Frontal cortex (tissue), 3 donors: ENCODE measurements at regions not wholly inside any gene's neighbourhood (a gene's known extent, or its start where the extent isn't known, plus 50 kb on each side); places are given as distances from the start of the nearest gene placed in this dataset.
A peak's percentile ranks its signal among the peaks of the same experiment; 100 is the strongest.

ENCODE experiments used
- DNase-seq, 2 donors: peaks; one replicate each; pipeline ENCODE4 v3.0.0; 2012; ENCODE audit warnings: low spot score in 2 of 2
- FAIRE-seq: peaks from 2 replicates; lab custom pipeline; 2012; peaks lifted over from hg19 to GRCh38; lab: Jason Lieb, UNC
- donor health status: control.
- donor health status: control.
- donor health status: control.

DNA sequence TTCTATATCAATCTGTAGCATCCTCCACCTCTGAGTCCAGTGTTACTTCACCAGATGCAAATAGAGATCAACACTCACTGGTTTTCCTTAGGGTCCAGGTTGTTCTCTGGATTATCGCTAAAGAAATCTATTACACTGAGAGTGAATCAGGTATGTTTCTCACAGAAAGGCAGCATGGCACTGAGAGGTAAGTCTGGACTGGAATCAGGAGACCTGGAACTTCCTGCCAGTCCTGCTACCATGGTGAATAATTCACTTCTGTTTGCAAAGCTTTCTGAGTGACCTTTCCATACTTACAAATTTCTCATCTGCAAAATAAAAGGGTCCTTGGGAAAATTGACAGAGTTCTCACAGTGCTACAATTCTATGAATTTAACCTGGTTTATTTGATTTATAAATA is 1583.3 kb downstream of the MRPL39 start:
- FAIRE-seq (no peak), DNase-seq (no peak)

DNA sequence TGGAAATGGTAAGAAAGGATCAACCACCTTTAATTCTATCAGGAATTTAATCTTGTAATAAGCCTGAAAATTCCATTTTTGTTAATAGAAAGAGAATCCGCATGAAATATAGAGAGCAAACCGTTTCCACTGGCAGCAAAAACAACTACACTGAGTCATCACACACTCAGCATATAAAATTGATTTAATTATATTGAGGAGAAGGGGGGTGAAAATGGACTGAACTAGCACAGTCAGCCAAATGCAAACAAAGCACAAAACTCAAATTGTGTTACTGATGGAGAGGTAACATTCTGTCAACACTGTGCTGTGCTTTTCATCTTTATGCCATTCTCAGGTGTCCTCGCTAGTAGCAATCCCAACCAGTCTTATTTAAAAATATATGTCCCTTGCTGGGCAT is 1583.9 kb downstream of the MRPL39 start:
- DNase-seq (no peak), FAIRE-seq (no peak)

DNA sequence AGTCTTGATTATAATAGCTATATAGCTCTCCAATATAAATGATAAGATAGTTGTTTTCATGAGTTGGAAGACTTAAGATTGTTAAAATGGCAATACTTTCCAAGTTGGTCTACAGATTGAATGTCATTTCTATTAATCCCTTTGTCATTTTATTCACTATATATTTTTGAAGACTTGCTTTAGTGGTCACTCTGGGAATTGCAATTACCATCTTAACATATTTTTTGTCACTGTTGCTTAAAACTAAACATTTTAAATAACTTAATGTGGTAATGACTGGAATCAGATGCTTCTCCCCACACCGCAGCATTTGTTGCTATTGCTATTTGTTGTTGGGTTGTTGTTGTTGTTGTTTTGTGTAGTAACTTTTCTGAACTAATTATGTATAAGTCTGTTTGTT is 1592.9 kb downstream of the MRPL39 start:
- DNase-seq, result no peak
- no peak for FAIRE-seq

DNA sequence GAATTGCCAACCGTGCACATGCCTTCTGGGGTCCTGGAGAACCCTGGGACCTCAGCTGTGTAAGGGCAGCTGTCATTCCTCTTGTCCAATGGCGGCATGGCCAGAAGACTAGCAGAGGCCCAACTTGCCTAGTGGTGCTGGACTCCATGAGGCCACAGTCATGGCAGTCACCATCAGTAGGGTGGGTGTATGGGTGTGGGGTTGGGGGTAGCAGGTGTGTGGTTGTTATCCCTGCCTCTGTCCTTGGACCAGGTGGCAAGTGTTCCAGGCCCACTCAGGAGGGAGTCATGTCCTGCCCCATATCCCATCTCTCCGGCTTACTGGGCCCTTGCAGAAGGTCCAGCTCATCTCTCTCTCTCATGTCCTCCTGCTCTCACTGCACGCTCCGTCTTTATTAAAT is 1596.2 kb downstream of the MRPL39 start:
- DNase-seq (no peak), FAIRE-seq (no peak)

DNA sequence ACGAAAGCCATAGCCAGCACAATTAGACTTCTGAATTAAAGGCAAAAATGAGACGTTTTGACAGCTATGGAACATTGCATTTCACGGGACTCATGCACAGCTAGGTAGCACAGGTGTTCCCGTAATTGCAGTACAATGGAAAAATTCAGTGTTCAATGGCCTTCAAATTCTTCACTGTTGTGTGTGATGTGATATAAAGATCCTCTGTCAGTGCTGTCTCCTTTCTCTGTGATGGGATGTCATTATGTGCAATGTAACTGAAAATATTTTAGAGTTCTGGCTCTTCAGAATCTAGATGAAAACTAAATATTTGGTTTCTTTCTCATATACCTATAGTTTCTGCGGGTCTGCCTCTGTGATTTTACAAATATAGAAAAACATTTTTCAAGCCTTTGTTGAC is 1599.7 kb downstream of the MRPL39 start:
- DNase-seq (no peak), FAIRE-seq (no peak)

DNA sequence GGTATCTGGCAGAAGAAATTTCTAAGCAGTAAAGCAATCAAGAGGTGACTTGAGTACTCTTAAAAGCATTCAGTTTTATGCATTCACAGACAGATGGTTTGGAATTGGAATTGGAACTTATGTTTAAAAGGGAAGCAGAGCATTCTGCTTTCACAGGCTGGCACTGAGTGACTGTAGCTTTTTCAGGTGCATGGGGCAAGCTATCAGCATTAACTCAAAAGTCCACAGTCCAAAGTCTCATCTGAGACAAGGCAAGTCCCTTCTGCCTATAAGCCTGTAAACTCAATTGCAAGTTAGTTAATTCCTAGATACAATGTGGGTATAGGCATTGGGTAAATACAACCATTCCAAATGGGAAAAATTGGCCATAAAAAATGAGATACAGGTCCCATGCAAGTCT is 1620.3 kb downstream of the MRPL39 start:
- FAIRE-seq (no peak), DNase-seq (no peak)

DNA sequence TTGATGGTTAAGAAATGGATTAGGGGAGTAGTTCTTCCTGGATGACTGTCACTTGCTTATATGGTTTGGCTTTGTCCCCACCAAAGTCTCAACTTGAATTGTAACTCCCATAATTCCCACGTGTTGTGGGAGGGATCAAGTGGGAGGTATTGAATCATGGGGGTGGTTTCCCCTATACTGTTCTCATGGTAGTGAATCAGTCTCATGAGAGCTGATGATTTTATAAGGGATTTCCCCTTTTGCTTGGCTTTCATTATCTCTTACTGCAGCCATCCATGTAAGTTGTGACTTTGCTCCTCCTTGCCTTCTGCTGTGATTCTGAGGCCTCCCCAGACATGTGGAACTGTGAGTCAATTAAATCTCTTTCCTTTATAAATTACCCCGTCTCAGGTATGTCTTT is 1621.1 kb downstream of the MRPL39 start:
- DNase-seq (no peak), FAIRE-seq (no peak)

DNA sequence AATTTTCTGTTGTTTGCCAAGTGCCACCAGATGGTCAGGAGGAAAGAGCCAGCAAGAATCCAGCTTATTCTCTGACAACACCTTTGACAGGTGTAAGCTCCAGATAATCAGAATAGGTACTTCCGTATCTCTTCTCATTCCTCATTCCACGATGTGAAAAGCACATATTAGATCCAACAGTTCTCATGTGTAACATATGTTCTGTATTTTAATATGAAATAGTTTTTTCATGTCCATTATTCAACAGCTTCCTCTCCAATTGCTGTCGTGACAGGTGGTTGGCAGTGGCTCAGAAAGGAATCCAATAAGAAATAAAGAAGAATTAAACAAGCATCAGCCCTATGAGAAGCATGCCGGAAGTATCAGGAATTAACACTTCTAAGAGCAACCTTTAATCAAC is 1624.7 kb downstream of the MRPL39 start:
- DNase-seq, result no peak
- no peak for FAIRE-seq

DNA sequence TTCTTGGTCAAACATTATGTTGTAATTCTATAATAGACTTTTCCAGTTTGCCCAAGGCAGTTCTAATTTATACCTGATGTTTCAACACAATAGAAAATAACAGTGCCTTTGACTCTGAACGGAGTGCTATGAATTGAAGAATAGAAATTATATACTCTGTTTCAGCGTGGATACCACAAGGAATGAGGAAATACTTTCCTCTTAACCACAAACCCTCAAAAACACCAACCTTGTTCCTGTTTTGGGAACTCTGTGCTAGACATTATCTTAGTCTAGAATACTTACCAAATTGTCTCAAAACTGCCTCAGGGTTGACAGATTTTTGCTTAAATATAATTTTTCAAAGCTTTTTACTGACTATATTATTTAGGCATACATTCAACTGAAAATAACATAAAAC is 1629.3 kb downstream of the MRPL39 start:
- DNase-seq (no peak), FAIRE-seq (no peak)

DNA sequence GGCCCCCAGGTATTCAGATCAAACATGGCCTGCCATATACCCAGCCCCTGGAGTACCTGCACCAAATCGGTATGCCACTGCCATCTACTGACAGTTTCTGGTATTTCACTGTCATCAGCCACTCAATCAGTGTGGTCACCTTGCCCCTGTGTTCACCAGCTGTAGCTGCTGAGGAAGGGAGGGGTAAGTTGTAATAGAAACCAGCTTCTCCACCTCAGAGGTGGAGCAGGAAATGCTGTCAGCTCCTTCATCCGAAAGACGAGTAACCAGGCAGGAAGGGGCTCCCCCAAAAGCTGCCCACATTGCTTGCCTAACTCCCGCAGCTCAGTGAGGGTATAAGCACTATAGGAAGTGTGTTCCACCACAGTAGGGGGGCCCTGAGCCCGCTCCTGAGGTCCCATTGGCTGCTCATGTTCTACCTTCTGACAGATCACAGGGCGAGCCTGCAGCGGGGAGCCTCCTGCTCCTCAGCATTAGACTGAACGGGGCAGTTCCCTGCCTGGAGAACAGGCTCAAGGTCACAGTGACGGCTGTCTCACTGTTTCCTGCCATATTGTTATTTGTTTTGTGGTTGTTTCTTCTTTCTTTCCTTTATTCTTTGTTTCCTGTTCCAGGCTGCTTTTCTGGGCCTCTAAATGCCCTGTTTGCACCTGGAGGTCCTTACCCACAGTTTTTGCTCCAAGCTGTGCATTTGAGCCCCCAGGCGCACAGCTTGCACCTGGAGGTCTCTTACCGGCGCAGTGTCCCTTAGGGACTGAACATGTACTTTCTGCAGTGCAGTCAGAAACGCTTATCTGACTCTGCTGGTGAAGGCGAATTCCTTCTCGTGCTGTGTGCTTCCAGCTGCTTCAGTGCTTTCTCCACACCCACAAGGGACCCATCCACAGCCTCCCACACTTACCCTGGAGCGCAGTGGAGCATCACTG is 1638.3 kb downstream of the MRPL39 start:
- no peak for DNase-seq
- no peak for FAIRE-seq

DNA sequence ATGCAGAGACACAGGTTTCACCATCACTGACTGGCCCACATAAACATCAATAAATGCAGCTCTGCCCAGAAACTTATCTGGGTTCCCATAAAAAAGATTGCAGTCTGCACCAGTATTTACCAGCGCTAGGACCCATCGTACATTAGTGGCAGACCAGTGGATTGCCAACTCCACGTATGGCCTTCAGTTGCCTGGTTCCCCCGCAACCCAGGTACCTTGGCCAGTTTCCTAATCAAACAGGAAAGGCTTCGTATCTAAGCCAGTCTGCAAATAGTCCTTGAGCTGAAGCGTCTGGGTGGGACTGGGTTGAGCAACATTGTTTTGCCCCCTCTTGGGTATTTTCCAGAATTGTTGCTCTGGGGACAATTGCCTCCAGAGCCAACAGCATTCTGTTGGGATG is 1639.3 kb downstream of the MRPL39 start:
- FAIRE-seq, result no peak
- no peak for DNase-seq

DNA sequence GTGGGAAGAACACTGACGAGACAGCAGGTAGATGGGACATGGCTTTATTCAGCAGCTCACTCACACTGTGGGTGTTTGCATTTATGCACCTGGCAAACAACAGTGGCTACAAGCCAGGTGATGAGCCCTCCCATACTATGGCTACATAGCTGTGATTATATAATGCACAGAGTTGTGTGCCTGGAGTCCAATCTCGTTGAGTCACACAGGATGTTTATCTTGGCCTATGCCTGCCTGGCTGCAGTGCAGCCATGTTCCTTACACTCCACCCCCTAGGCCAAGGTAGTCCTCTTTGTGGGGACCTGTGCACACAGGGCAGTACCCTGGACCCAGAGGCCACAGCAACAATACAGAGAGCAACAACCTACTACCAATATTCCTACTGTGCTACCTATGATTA is 1643.8 kb downstream of the MRPL39 start:
- FAIRE-seq, result no peak

DNA sequence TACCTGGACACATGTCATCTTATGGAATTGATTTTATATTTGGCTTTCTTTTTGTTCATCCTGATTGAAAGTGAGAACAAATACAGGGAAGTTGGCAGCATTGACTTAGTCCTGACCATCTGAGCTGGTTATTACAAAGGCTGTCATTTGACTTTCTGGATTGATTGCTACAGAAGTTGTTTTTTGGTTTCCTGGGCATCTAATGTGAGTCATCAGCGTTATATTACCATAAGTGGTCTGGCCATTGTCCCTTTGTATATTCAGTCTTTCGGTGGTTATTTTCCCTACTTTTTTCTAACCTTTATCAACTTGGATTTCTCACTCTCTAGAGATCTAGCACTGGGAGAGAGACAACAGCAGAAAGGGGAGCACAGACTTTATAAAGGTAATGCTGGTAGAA is 1646.5 kb downstream of the MRPL39 start:
- DNase-seq, result no peak
- no peak for FAIRE-seq

More for the DNA sequence above, 1643.8 kb downstream of the MRPL39 start:
- DNase-seq, result no peak

DNA sequence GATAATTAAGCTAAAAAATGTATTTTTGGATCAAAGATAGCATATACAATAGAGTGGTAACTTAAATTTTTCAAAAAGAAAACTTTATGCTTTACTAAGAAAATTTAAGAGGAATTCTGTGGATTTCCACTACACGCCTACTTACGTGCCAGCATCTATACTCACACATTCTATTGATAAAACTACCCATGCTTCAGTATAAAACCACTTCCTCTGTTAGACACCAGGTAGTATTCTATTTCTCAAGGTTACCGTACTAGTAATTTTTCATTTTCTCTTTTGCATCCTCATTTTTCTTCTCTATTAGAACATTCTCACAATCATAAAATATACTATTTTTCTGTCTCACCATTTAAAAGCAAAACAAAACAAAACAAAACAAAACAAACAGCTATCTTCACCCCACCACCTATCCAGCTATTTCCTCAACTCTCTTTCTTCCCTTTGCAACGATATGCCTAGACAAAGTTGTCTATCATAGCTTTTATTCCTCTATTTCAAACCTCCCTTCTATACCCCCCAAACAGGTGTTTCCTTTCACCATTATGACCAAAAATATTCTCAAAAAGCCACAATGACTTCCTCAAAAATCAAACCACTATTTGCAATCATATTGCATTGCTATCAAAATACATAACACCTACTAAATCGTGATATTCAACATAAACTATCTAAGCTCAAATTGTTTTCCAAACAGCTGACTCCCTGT is 1652.0 kb downstream of the MRPL39 start:
- DNase-seq (no peak), FAIRE-seq (no peak)

DNA sequence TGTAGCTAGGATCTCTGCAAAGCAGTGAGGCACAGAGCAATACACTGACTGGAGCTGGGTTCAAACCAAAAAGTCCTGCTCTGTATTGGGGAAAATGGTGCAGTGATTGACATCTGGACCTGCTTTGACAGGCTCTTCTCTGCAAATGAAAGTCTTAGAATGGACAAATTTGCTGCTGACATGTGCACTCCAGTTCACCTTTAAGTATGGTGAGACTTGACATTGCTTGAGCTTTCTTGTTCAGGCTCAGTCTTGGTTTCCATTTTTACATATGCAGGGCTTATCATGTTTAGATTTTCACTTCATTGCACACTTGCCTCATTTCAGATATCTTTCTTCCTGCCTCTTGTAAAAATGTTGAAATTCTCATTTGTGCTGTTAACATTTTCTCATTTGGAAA is 1655.0 kb downstream of the MRPL39 start:
- DNase-seq (no peak), FAIRE-seq (no peak)

DNA sequence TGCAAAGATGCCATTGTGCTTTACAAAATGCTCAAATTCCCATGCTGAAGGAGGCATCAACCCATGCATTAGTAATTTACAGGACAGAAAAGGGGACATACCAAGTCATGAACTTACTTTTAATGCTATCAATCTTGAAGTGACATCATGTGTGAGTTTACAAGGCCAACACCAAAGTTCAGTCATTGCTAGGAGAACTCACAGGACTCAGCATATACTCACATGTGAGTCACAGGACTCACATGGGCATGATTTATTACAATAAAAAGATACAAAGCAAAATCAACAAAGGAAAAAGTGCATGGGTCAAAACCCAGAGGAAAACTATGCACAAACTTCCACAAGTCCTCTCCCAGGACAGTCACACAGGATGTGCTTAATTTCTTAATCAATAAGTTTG is 1656.0 kb downstream of the MRPL39 start:
- FAIRE-seq (no peak), DNase-seq (no peak)

DNA sequence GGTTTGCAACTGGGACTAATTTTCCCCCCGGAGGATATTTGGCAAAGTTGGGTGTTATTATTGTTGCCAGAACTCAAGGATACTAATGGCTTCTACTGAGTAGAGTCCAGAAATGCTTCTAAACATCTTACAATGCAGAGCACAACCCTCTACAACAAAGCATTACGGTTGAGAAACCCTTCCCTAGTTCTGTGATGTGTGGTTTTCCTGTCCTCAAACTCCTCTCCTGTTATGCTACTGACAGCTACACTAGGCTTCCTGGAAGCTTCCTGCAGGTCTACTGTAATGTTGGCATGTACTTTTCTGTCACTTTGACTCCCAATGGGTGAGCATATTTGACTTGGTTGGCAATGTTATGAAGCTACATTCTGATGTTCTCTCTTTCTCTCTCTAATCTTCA is 1656.9 kb downstream of the MRPL39 start:
- no peak for FAIRE-seq
- no peak for DNase-seq

DNA sequence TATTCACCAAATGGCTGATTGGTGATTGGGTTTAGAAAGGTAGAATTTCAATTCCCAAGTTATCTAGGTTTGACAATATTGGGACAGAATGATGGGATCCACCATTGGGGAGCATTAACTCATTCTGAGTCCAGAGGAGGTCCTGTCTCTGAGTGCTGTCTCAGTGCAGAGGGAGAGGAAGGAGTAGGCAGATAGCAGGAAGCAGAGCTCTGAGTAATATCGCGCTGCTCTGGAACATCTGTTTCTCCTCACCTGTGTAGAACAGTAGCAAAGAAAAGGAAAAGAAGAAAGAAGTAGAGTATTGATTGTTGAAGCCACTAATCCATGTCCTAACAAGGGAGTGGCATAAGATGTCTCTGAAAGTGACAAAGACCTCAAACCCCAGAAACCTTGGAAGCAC is 1657.8 kb downstream of the MRPL39 start:
- no peak for FAIRE-seq
- no peak for DNase-seq

DNA sequence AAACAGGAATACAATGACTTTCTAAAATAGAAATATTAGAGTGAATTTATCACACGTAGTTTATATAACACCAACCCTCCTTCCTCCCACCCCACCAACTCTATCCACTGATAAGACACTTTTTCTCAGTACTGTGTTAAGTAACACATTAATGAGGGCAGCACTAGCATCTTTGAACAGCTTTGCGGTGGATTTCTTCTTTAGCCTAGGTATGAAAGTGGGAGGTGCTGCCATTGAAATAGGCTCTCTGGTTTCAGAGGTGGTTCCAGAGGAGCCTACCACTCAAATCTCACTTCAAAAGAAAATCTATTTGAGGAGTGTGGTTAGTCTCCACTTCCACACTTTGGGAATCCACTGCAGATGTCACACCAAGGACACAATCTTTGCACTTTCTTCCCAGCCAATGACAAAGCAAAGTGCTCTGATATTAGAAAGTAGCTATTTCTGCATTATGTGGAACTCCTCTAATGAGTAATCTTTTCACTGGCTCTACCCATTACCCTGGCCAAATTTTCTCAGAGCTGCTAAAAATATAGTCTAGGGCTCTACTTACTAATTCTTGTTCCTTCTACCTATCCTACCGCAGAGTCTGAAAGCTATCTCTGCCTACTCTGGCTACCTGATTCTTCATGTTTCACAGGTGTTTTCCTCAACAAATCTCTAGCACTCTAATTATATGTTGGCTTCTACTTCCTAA is 1667.8 kb downstream of the MRPL39 start:
- DNase-seq, result no peak
- FAIRE-seq, result no peak

DNA sequence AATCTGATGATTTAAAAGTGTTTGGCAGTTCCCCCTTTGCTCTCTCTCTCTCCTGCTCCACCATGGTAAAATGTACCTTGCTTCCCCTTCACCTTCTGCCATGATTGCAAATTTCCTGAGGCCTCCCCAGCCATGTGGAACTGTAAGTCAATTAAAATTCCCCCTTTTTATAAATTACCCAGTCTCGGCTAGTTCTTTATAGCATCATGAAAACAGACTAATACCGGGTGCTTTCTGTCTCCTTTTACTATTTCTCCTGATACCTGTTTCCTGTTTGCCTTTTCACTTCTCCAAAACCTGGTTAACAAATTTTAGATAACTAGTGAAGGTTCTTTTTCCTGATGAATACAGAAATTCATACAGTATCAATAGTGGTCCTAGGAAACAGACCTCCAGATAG is 1670.3 kb downstream of the MRPL39 start:
- FAIRE-seq, result no peak
- DNase-seq, result no peak

DNA sequence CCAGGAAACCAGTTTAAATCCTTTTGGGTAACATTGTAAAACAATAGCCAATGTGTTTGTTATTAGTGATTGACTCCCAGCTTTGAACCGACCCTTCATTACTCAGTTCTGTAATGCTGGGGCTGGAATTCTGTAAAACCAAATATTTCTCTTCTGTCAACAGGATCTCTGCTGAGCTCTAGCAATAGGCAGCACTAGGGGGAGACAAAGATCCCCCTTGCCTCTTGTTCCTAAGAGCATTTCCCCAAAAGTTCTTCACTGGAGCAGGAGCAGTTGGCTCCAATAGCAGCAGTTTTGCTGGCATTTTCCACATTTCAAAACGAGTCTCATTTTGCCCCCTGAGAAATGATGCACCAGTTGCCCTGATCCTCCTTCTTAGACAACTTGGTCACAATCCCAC is 1671.1 kb downstream of the MRPL39 start:
- FAIRE-seq, result no peak
- peak in 1 of 2 donors; percentile 10 for DNase-seq
